ENCODE measurements at regions not wholly inside any gene's neighbourhood (a gene's known extent, or its start where the extent isn't known, plus 50 kb on each side); places are given as distances from the start of the nearest gene placed in this dataset.

GRCh38 chr16:85234310-85235204 is 122.3 kb upstream of the CIBAR2 start:
- Histone ChIP-seq H3K23ac (ENCODE audit: insufficient read length, low read depth, low read length) (no peak overlapping the region), H2BK120ac (ENCODE audit: low read depth, low read length, poor library complexity, severe bottlenecking) (no peak overlapping the region), H4K5ac (ENCODE audit: insufficient read length, low read depth, low read length) (no peak overlapping the region), H2BK5ac (ENCODE audit: insufficient read length, low read length) (no peak overlapping the region), H4K8ac (replicated peaks; ENCODE audit: insufficient read length, low read depth, low read length) (no peak overlapping the region), H3K56ac (ENCODE audit: insufficient read length, low read depth, low read length) (no peak overlapping the region), H3K18ac (ENCODE audit: insufficient read length, low read depth, low read length) (no peak overlapping the region), H3K23me2 (ENCODE audit: insufficient read length, low read depth, low read length, poor library complexity, severe bottlenecking) (peaks cover 8% of the 10 kb centered on the region), H4K20me1 (ENCODE audit: control insufficient read depth, insufficient read depth, insufficient read length) (no peaks in the 10 kb centered on the region), H2BK15ac (ENCODE audit: low read depth, low read length) (no peak overlapping the region), H3K14ac (ENCODE audit: insufficient read depth, low read length) (no peak overlapping the region), H2BK20ac (ENCODE audit: low read depth, low read length, poor library complexity, severe bottlenecking) (no peak overlapping the region), H4K91ac (ENCODE audit: insufficient read length, low read depth, low read length) (no peak overlapping the region), H3K9me3 (ENCODE audit: control insufficient read depth, low read depth, low read length) (no peaks in the 10 kb centered on the region), H3K27ac (ENCODE audit: insufficient read length, low read depth, low read length) (no peak overlapping the region), H3K4ac (ENCODE audit: low read depth, low read length) (no peak overlapping the region), H3K9ac (ENCODE audit: extremely low read depth, insufficient read length, low read length) (no peak overlapping the region), H3K27me3 (ENCODE audit: insufficient read depth, low read length) (no peaks in the 10 kb centered on the region), H3T11ph (ENCODE audit: low read length) (no peak overlapping the region), H2AK5ac (ENCODE audit: insufficient read length, low read length) (no peak overlapping the region), H2AFZ (ENCODE audit: low read length) (no peak overlapping the region), H3K4me1 (ENCODE audit: insufficient read depth, low read length) (no peaks in the 10 kb centered on the region), H2BK12ac (ENCODE audit: insufficient read length, low read depth, low read length) (no peak overlapping the region), H3K79me1 (ENCODE audit: insufficient read depth, low read depth, low read length, poor library complexity, severe bottlenecking) (no peaks in the 10 kb centered on the region), H3K4me2 (ENCODE audit: insufficient read depth, insufficient read length, low read length) (peak overlapping the region; percentile 49), H3K79me2 (ENCODE audit: insufficient read depth, low read length) (no peaks in the 10 kb centered on the region)
- peak; percentile 97 for DNase-seq
- Mint-ChIP-seq H3K27ac (peak overlapping the region in 2 of 3 experiments; percentile 17 to 93; a peak in 2 of 7 replicates), H3K9me3 (no peaks in the 10 kb centered on the region; a peak in 1 of 5 replicates), H3K4me3 (peak overlapping the region; percentile 53 to 65; a peak in 4 of 5 replicates), H3K4me1 (peaks cover 26 to 39% of the 10 kb centered on the region in 2 experiments), H3K36me3 (ENCODE audit: insufficient read depth in 1 of 3, low read depth in 3 of 3) (no peaks in the 10 kb centered on the region; a peak in 1 of 7 replicates), H3K27me3 (ENCODE audit: low read depth) (peaks cover 1% of the 10 kb centered on the region)
- TF ChIP-seq CTCF (conservative IDR thresholded peaks at IDR 0.05): no peak
- no CpG with 5 or more reads among the region's 36 CpGs for WGBS (ENCODE audit: extremely low coverage, insufficient read length, low lambda C conversion rate)

All from H9 (cell line).